Smooth muscle cell (in vitro differentiated cells): ENCODE measurements at regions not wholly inside any gene's neighbourhood (a gene's known extent, or its start where the extent isn't known, plus 50 kb on each side); places are given as distances from the start of the nearest gene placed in this dataset.

Experiments used
- DNase-seq: peaks from one replicate; lab custom pipeline; 2025; ENCODE audit not compliant: unreplicated experiment; lab: John Stamatoyannopoulos, UW
- H2AFZ ChIP-seq: fragments of 200-600 bp; sonication (generic); 2 replicates; pipeline ENCODE4 v1.6.0; 2016; ENCODE audit warnings: antibody characterized with exemption, low read depth, mild to moderate bottlenecking
- H3F3A ChIP-seq: fragments of 200-600 bp; sonication (generic); 2 replicates; pipeline ENCODE4 v1.6.0; 2017; ENCODE audit warnings: antibody characterized with exemption, low read depth
- H3K27ac ChIP-seq: fragments of 200-600 bp; sonication (generic); 2 replicates; pipeline ENCODE4 v1.5.1; 2016; ENCODE audit warnings: low read depth, mild to moderate bottlenecking
- H3K27me3 ChIP-seq: fragments of 200-600 bp; sonication (generic); 2 replicates; pipeline ENCODE4 v1.6.1; 2016; ENCODE audit warnings: low read depth, mild to moderate bottlenecking
- H3K36me3 ChIP-seq: fragments of 200-600 bp; sonication (generic); 2 replicates; pipeline ENCODE4 v1.5.1; 2016; ENCODE audit warnings: low read depth
- H3K4me1 ChIP-seq: fragments of 200-600 bp; sonication (generic); 2 replicates; pipeline ENCODE4 v1.5.1; 2016; ENCODE audit warnings: low read depth
- H3K4me2 ChIP-seq: fragments of 200-600 bp; sonication (generic); 2 replicates; pipeline ENCODE4 v1.6.0; 2016; ENCODE audit warnings: mild to moderate bottlenecking
- H3K4me3 ChIP-seq: fragments of 200-600 bp; sonication (generic); 2 replicates; pipeline ENCODE4 v1.5.1; 2016; ENCODE audit warnings: mild to moderate bottlenecking
- H3K79me2 ChIP-seq: fragments of 200-600 bp; sonication (generic); 2 replicates; pipeline ENCODE4 v1.6.0; 2016; ENCODE audit warnings: low read depth, mild to moderate bottlenecking
- H3K9ac ChIP-seq: fragments of 200-600 bp; sonication (generic); 2 replicates; pipeline ENCODE4 v1.6.0; 2016; ENCODE audit warnings: low read depth
- H3K9me3 ChIP-seq: fragments of 200-600 bp; sonication (generic); replicated peaks from 2 replicates; pipeline ENCODE4 v1.5.1; 2016; ENCODE audit warnings: low read depth
- H4K20me1 ChIP-seq: fragments of 200-600 bp; sonication (generic); 2 replicates; pipeline ENCODE4 v1.6.0; 2016; ENCODE audit warnings: low read depth
- WGBS: methylation state at CpG from one replicate; pipeline ENCODE4 v1.1.7; 2016; ENCODE audit warnings: low lambda C conversion rate; 5-methylcytosine and 5-hydroxymethylcytosine counted together
- TF ChIP-seq, protein P1 (sequence below): fragments of 200-600 bp; sonication (generic); IDR thresholded peaks from 2 replicates; pipeline ENCODE4 v1.5.1; 2017; ENCODE audit warnings: borderline replicate concordance, mild to moderate bottlenecking, antibody characterized with exemption; ENCODE audit not compliant: insufficient read depth, poor library complexity, severe bottlenecking

DNA sequence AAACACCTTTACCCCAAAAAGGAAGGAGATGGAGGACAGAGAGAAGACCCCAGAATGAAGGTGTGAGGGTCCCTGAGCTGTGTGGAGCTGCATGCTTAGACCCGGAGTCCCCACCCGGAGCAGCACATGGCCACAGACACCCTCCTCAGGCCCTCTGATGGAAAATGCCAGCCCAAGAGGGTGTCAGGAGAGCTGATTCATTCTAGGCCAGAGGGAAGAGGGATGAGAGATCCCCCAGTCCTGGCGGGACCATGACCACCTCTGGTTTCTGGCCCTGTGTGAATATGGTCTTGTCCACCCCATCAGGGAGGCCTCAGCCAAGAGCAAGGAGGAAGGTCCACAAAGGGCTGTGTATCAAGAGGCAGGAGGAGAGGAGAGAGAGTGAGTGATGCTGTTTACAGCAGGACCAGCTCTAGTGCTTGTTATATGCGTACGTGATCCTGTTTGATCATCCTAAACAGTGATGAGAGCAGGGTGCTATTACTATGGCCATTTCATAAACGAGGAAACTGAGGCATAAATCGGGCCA is 186.6 kb upstream of the HAAO start:
- H3K4me3 ChIP-seq = no peak overlapping the region
- no peaks in the 10 kb centered on the region for H3K9me3 ChIP-seq
- H2AFZ ChIP-seq = no peak overlapping the region
- DNase-seq = no peak
- no peaks in the 10 kb centered on the region for H3K79me2 ChIP-seq
- H3K4me1 ChIP-seq = peaks cover 9% of the 10 kb centered on the region
- TF ChIP-seq, protein P1, sequence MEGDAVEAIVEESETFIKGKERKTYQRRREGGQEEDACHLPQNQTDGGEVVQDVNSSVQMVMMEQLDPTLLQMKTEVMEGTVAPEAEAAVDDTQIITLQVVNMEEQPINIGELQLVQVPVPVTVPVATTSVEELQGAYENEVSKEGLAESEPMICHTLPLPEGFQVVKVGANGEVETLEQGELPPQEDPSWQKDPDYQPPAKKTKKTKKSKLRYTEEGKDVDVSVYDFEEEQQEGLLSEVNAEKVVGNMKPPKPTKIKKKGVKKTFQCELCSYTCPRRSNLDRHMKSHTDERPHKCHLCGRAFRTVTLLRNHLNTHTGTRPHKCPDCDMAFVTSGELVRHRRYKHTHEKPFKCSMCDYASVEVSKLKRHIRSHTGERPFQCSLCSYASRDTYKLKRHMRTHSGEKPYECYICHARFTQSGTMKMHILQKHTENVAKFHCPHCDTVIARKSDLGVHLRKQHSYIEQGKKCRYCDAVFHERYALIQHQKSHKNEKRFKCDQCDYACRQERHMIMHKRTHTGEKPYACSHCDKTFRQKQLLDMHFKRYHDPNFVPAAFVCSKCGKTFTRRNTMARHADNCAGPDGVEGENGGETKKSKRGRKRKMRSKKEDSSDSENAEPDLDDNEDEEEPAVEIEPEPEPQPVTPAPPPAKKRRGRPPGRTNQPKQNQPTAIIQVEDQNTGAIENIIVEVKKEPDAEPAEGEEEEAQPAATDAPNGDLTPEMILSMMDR = no peak
- no peak overlapping the region for H3K4me2 ChIP-seq
- H3K36me3 ChIP-seq = no peaks in the 10 kb centered on the region
- H3K27ac ChIP-seq = no peak overlapping the region
- H3K9ac ChIP-seq = no peak overlapping the region
- H3K27me3 ChIP-seq = no peaks in the 10 kb centered on the region
- 92% methylated on average over 7 of the region's 7 CpGs for WGBS
- H4K20me1 ChIP-seq = no peaks in the 10 kb centered on the region
- H3F3A ChIP-seq = peaks cover 8% of the 10 kb centered on the region

DNA sequence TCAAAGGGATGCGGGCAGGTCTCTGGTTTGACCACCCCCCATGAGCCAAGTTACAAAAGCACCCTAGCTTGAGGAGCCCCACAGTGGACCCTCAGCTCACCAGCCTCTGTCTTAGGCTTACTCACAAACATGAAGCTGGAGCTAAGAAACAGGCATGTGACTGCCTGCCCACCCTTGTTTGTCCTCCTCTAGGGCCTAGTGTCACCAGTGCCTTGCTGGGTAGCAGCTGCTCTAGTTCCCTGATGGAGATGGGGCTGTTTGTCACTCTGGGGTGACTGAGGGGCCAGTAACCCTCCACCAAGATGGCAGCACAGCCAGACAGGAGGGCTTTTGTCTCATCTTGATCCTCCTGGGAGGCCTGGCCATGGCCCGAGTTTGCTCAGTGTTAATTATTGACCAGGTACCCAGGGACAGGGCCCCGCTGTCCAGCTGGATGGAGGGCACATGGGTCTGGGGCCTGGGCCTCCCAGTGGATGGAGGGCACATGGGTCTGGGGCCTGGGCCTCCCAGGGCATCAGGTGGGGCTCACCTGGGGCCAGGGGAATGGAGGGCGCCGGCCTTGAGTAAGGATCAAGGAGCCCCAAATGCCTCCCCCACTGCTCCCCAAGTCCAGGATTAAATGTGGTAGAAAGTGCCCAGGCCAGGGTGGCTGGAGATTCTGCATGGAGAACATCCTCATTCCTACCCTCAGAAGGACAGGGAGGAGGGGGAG is 185.9 kb upstream of the HAAO start:
- DNase-seq = no peak
- no peak overlapping the region for H3K4me2 ChIP-seq
- 93% methylated on average over 4 of the region's 5 CpGs for WGBS
- H4K20me1 ChIP-seq = no peaks in the 10 kb centered on the region
- no peaks in the 10 kb centered on the region for H3K36me3 ChIP-seq
- H2AFZ ChIP-seq = no peak overlapping the region
- H3K27ac ChIP-seq = no peak overlapping the region
- no peak overlapping the region for H3K9ac ChIP-seq
- TF ChIP-seq, protein P1 = no peak
- no peak overlapping the region for H3K4me3 ChIP-seq
- H3K4me1 ChIP-seq = peaks cover 8% of the 10 kb centered on the region
- no peaks in the 10 kb centered on the region for H3K27me3 ChIP-seq
- peaks cover 8% of the 10 kb centered on the region for H3F3A ChIP-seq
- no peaks in the 10 kb centered on the region for H3K79me2 ChIP-seq
- no peaks in the 10 kb centered on the region for H3K9me3 ChIP-seq

DNA sequence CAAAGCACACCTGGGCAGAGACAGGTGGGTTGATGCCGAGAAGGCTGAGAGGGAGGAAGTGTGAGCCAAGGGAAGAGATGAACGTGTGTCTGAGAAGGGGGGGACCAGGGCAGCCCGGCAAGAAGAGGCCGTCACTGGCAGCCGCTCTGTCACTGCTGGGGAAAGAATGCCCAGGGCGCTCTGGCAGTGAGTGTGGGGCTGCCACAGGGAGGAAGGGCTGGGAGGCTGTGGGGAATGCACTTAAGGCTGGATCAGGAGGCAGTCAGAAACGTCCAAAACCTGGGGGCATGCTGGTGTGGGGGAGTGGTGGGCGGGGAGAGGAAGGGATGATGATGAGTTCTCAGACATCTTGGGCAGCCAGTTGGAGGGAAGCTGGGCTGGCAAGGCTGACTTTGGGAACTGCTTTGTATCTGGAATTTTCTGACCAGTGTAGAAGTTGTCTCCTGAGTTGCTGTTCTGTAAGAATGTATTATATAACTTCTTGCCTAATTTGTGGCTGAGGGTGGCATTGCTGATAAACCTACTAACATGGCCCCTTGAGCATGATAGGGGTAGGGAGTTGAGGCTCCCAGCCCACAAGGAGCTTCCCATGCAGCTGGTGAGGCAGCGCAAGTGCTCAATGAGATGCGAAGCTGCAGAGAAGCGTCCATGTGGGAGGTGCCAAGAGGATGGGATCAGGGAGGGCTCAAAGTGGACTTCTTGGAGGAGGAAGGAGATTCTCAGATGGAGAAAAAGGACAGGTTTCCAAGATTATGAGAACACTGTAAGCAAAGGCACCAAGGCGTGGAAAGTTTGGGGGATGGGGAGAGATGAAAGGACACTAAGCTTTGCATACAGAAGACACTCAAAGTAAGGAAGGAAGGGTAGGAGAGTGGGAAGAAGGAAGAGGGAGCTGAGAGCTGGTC is 185.1 kb upstream of the HAAO start:
- H3K4me1 ChIP-seq = peaks cover 8% of the 10 kb centered on the region
- no peak overlapping the region for H3K4me2 ChIP-seq
- no peak overlapping the region for H2AFZ ChIP-seq
- H3K27me3 ChIP-seq = no peaks in the 10 kb centered on the region
- H3K27ac ChIP-seq = no peak overlapping the region
- H3K79me2 ChIP-seq = no peaks in the 10 kb centered on the region
- no peaks in the 10 kb centered on the region for H4K20me1 ChIP-seq
- TF ChIP-seq, protein P1 = no peak
- no peak for DNase-seq
- no peaks in the 10 kb centered on the region for H3K36me3 ChIP-seq
- H3K4me3 ChIP-seq = no peak overlapping the region
- H3F3A ChIP-seq = peaks cover 8% of the 10 kb centered on the region
- 88% methylated on average over 12 of the region's 12 CpGs for WGBS
- H3K9me3 ChIP-seq = no peaks in the 10 kb centered on the region
- H3K9ac ChIP-seq = no peak overlapping the region
